Peyer's patch (tissue), 4 donors: ENCODE measurements at regions not wholly inside any gene's neighbourhood (a gene's known extent, or its start where the extent isn't known, plus 50 kb on each side); places are given as distances from the start of the nearest gene placed in this dataset.

Source experiments
- CTCF ChIP-seq, 6 experiments: fragments of 450-650 bp in 4 of 6; fragments of 200-600 bp in 2 of 6; sonication (generic) in 1 of 6; IDR thresholded peaks; one replicate each; pipeline ENCODE4 v1.5.1; 2017 to 2019; ENCODE audit warnings: antibody characterized with exemption in 6 of 6, mild to moderate bottlenecking in 3 of 6, moderate library complexity in 1 of 6
- POLR2A ChIP-seq, 2 donors: fragments of 450-650 bp; IDR thresholded peaks; one replicate each; pipeline ENCODE4 v1.5.1; 2017; ENCODE audit warnings: antibody characterized with exemption in 2 of 2, mild to moderate bottlenecking in 2 of 2, moderate library complexity in 2 of 2

- no peak for TF ChIP-seq CTCF (IDR thresholded peaks at IDR 0.05)
- no peak for TF ChIP-seq POLR2A (IDR thresholded peaks at IDR 0.05)
Measured at GRCh38 chr7:41554481-41554880, 148.4 kb downstream of the INHBA start.
